Testis (tissue), 2 donors: ENCODE measurements at regions not wholly inside any gene's neighbourhood (a gene's known extent, or its start where the extent isn't known, plus 50 kb on each side); places are given as distances from the start of the nearest gene placed in this dataset.

Experiments used
- POLR2A ChIP-seq: fragments of 450-650 bp; IDR thresholded peaks from one replicate; pipeline ENCODE4 v1.6.1; 2017; ENCODE audit warnings: antibody characterized with exemption, mild to moderate bottlenecking, moderate library complexity
- TF ChIP-seq, protein P1 (sequence below), 3 experiments: fragments of 450-650 bp in 2 of 3; fragments of 200-600 bp in 1 of 3; sonication (generic) in 1 of 3; IDR thresholded peaks; one replicate each; pipeline ENCODE4 v1.5.1; 2016 to 2019; ENCODE audit warnings: antibody characterized with exemption in 3 of 3, mild to moderate bottlenecking in 2 of 3, moderate library complexity in 1 of 3

DNA sequence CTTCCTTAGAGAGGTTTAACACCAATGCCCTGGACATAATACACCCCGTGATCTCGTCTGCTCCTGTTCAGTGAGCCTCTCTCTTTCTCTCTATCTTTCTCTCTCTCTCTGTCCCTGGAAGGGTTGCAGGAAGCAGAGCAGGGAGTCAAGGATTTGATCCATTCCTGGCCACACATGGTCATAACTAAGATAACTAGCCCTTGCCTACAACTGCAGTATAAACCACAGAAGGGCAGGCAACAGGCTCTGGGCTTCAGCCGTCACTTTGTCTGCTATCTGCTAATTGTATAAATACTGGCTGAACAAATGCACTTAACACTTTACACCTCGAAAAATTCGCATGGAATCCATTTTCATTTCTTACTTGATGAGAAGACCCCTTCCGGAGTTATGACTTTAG lies 357.5 kb upstream of the RUNX1 start:
- TF ChIP-seq POLR2A: no peak
- TF ChIP-seq, protein P1, sequence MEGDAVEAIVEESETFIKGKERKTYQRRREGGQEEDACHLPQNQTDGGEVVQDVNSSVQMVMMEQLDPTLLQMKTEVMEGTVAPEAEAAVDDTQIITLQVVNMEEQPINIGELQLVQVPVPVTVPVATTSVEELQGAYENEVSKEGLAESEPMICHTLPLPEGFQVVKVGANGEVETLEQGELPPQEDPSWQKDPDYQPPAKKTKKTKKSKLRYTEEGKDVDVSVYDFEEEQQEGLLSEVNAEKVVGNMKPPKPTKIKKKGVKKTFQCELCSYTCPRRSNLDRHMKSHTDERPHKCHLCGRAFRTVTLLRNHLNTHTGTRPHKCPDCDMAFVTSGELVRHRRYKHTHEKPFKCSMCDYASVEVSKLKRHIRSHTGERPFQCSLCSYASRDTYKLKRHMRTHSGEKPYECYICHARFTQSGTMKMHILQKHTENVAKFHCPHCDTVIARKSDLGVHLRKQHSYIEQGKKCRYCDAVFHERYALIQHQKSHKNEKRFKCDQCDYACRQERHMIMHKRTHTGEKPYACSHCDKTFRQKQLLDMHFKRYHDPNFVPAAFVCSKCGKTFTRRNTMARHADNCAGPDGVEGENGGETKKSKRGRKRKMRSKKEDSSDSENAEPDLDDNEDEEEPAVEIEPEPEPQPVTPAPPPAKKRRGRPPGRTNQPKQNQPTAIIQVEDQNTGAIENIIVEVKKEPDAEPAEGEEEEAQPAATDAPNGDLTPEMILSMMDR (IDR thresholded peaks at IDR 0.05): no peak
